ENCODE measurements at regions not wholly inside any gene's neighbourhood (a gene's known extent, or its start where the extent isn't known, plus 50 kb on each side); places are given as distances from the start of the nearest gene placed in this dataset.

- Mint-ChIP-seq H3K4me3 (no peak overlapping the region), H3K9me3 (no peaks in the 10 kb centered on the region), H3K36me3 (no peaks in the 10 kb centered on the region), H3K27me3 (ENCODE audit: low read depth in 3 of 3) (no peaks in the 10 kb centered on the region), H3K4me1 (no peaks in the 10 kb centered on the region), H3K27ac (no peak overlapping the region)
- no peaks in the 10 kb centered on the region for H3K4me1 ChIP-seq (ENCODE audit: control insufficient read depth in 1 of 2, insufficient read depth in 2 of 2, low read length in 2 of 2)
- no peaks in the 10 kb centered on the region for H3K9me3 ChIP-seq (replicated peaks in 1 of 2; ENCODE audit: control insufficient read depth in 1 of 2, insufficient read depth in 1 of 2, low read length in 2 of 2)
- H3K27me3 ChIP-seq (ENCODE audit: control insufficient read depth in 2 of 2, insufficient read depth in 2 of 2, low read length in 2 of 2) = no peaks in the 10 kb centered on the region
- no peak for TF ChIP-seq CTCF (IDR thresholded peaks at IDR 0.05)
- no peak overlapping the region for H3K27ac ChIP-seq (ENCODE audit: low read depth in 1 of 2, low read length in 2 of 2)
- H3K9ac ChIP-seq (ENCODE audit: insufficient read depth, low read length, poor library complexity, severe bottlenecking) = no peak overlapping the region
- intact Hi-C loops (cut with micrococcal nuclease) = no loop called here
- no CpG with 5 or more reads among the region's 2 CpGs for WGBS (ENCODE audit: insufficient coverage)
- no peaks in the 10 kb centered on the region for H3K36me3 ChIP-seq (replicated peaks in 1 of 2; ENCODE audit: control insufficient read depth in 1 of 2, insufficient read depth in 2 of 2, low read length in 2 of 2)
- H3K79me2 ChIP-seq (ENCODE audit: insufficient read depth, low read length) = no peaks in the 10 kb centered on the region
- no peak for DNase-seq
- H3K4me3 ChIP-seq (replicated peaks in 1 of 3; ENCODE audit: low read depth in 2 of 3, low read length in 3 of 3) = no peak overlapping the region
- H4K20me1 ChIP-seq (ENCODE audit: insufficient read depth, low read length) = no peaks in the 10 kb centered on the region
- no peak overlapping the region for H3K4me2 ChIP-seq (replicated peaks; ENCODE audit: extremely low read depth, low read length, poor library complexity, severe bottlenecking)
- H2AFZ ChIP-seq (ENCODE audit: insufficient read depth, low read depth, low read length, poor library complexity, severe bottlenecking) = no peak overlapping the region
Observed at GRCh38 chr2:223218587-223219178, 166.7 kb downstream of the KCNE4 start.

GRCh38 chr2:223219872-223220657 is 168.1 kb downstream of the KCNE4 start:
- no peaks in the 10 kb centered on the region for H3K27me3 ChIP-seq (ENCODE audit: control insufficient read depth in 2 of 2, insufficient read depth in 2 of 2, low read length in 2 of 2)
- Mint-ChIP-seq H3K27me3 (ENCODE audit: low read depth in 3 of 3) (no peaks in the 10 kb centered on the region), H3K27ac (no peak overlapping the region), H3K4me3 (no peak overlapping the region), H3K9me3 (no peaks in the 10 kb centered on the region), H3K4me1 (no peaks in the 10 kb centered on the region), H3K36me3 (no peaks in the 10 kb centered on the region)
- H3K9me3 ChIP-seq (replicated peaks in 1 of 2; ENCODE audit: control insufficient read depth in 1 of 2, insufficient read depth in 1 of 2, low read length in 2 of 2) = no peaks in the 10 kb centered on the region
- no peak overlapping the region for H3K9ac ChIP-seq (ENCODE audit: insufficient read depth, low read length, poor library complexity, severe bottlenecking)
- no peak overlapping the region for H2AFZ ChIP-seq (ENCODE audit: insufficient read depth, low read depth, low read length, poor library complexity, severe bottlenecking)
- DNase-seq = no peak
- 57% methylated on average over 3 of the region's 9 CpGs for WGBS (ENCODE audit: insufficient coverage)
- H3K4me2 ChIP-seq (replicated peaks; ENCODE audit: extremely low read depth, low read length, poor library complexity, severe bottlenecking) = no peak overlapping the region
- intact Hi-C loops (cut with micrococcal nuclease) = no loop called here
- no peak overlapping the region for H3K27ac ChIP-seq (ENCODE audit: low read depth in 1 of 2, low read length in 2 of 2)
- H3K4me1 ChIP-seq (ENCODE audit: control insufficient read depth in 1 of 2, insufficient read depth in 2 of 2, low read length in 2 of 2) = no peaks in the 10 kb centered on the region
- H3K79me2 ChIP-seq (ENCODE audit: insufficient read depth, low read length) = no peaks in the 10 kb centered on the region
- H3K4me3 ChIP-seq (replicated peaks in 1 of 3; ENCODE audit: low read depth in 2 of 3, low read length in 3 of 3) = no peak overlapping the region
- H4K20me1 ChIP-seq (ENCODE audit: insufficient read depth, low read length) = no peaks in the 10 kb centered on the region
- TF ChIP-seq CTCF (IDR thresholded peaks at IDR 0.05) = no peak
- no peaks in the 10 kb centered on the region for H3K36me3 ChIP-seq (replicated peaks in 1 of 2; ENCODE audit: control insufficient read depth in 1 of 2, insufficient read depth in 2 of 2, low read length in 2 of 2)
